ENCODE measurements at regions not wholly inside any gene's neighbourhood (a gene's known extent, or its start where the extent isn't known, plus 50 kb on each side); places are given as distances from the start of the nearest gene placed in this dataset.

GRCh38 chrX:30948626-30949025 lies 59.6 kb upstream of the TAB3 start:
- Histone ChIP-seq H3K9ac (ENCODE audit: low read length) (no peak overlapping the region), H2AFZ (ENCODE audit: low read depth, low read length) (no peak overlapping the region), H3K4me2 (ENCODE audit: low read length, poor library complexity, severe bottlenecking) (no peak overlapping the region), H3K4me1 (ENCODE audit: control insufficient read depth, insufficient read depth, low read depth, low read length) (no peaks in the 10 kb centered on the region), H3K79me1 (replicated peaks; ENCODE audit: low read length, poor library complexity, severe bottlenecking) (no peaks in the 10 kb centered on the region), H2AK5ac (ENCODE audit: low read length, severe bottlenecking) (no peak overlapping the region), H3K27ac (ENCODE audit: low read length, poor library complexity, severe bottlenecking) (no peak overlapping the region), H4K91ac (ENCODE audit: low read length) (no peak overlapping the region), H2BK12ac (ENCODE audit: low read length in 2 of 2) (no peak overlapping the region), H3K14ac (ENCODE audit: low read length in 2 of 2) (no peak overlapping the region), H2BK15ac (ENCODE audit: low read depth, poor library complexity, severe bottlenecking) (no peak overlapping the region), H3K36me3 (ENCODE audit: control insufficient read depth in 1 of 2, insufficient read depth in 2 of 2, low read depth in 1 of 2, low read length in 2 of 2) (no peaks in the 10 kb centered on the region), H3K18ac (ENCODE audit: low read depth in 1 of 2, low read length in 2 of 2) (no peak overlapping the region), H4K8ac (ENCODE audit: low read length) (no peak overlapping the region), H3K4ac (ENCODE audit: low read depth in 1 of 2, low read length in 2 of 2) (no peak overlapping the region), H3K23ac (ENCODE audit: low read length in 2 of 2) (no peak overlapping the region), H3K4me3 (ENCODE audit: insufficient read depth in 1 of 2, low read depth in 1 of 2, low read length in 2 of 2) (no peak overlapping the region), H3K27me3 (ENCODE audit: control insufficient read depth in 1 of 2, insufficient read depth in 1 of 2, low read length in 2 of 2) (peaks cover 0 to 5% of the 10 kb centered on the region in 2 experiments), H2BK120ac (ENCODE audit: low read depth, low read length) (no peak overlapping the region), H3K9me3 (ENCODE audit: control insufficient read depth, low read length) (peaks cover 8% of the 10 kb centered on the region), H2BK5ac (ENCODE audit: low read depth, low read length, poor library complexity, severe bottlenecking) (no peak overlapping the region)
- 47% methylated on average over 3 of the region's 3 CpGs for WGBS
- no peak for DNase-seq

GRCh38 chrX:30948051-30948450 lies 59.0 kb upstream of the TAB3 start:
- H4K8ac ChIP-seq (ENCODE audit: low read length), result no peak overlapping the region
- peaks cover 8% of the 10 kb centered on the region for H3K9me3 ChIP-seq (ENCODE audit: control insufficient read depth, low read length)
- H2BK5ac ChIP-seq (ENCODE audit: low read depth, low read length, poor library complexity, severe bottlenecking), result no peak overlapping the region
- peaks cover 0 to 5% of the 10 kb centered on the region in 2 experiments for H3K27me3 ChIP-seq (ENCODE audit: control insufficient read depth in 1 of 2, insufficient read depth in 1 of 2, low read length in 2 of 2)
- H3K27ac ChIP-seq (ENCODE audit: low read length, poor library complexity, severe bottlenecking), result no peak overlapping the region
- H2BK15ac ChIP-seq (ENCODE audit: low read depth, poor library complexity, severe bottlenecking), result no peak overlapping the region
- H3K18ac ChIP-seq (ENCODE audit: low read depth in 1 of 2, low read length in 2 of 2), result no peak overlapping the region
- 50% methylated on average over 1 of the region's 2 CpGs for WGBS
- H4K91ac ChIP-seq (ENCODE audit: low read length), result no peak overlapping the region
- H3K14ac ChIP-seq (ENCODE audit: low read length in 2 of 2), result no peak overlapping the region
- H3K9ac ChIP-seq (ENCODE audit: low read length), result no peak overlapping the region
- H3K36me3 ChIP-seq (ENCODE audit: control insufficient read depth in 1 of 2, insufficient read depth in 2 of 2, low read depth in 1 of 2, low read length in 2 of 2), result no peaks in the 10 kb centered on the region
- no peak overlapping the region for H2AFZ ChIP-seq (ENCODE audit: low read depth, low read length)
- H2BK120ac ChIP-seq (ENCODE audit: low read depth, low read length), result no peak overlapping the region
- no peak overlapping the region for H3K23ac ChIP-seq (ENCODE audit: low read length in 2 of 2)
- no peak overlapping the region for H2BK12ac ChIP-seq (ENCODE audit: low read length in 2 of 2)
- no peak overlapping the region for H3K4me2 ChIP-seq (ENCODE audit: low read length, poor library complexity, severe bottlenecking)
- no peaks in the 10 kb centered on the region for H3K4me1 ChIP-seq (ENCODE audit: control insufficient read depth, insufficient read depth, low read depth, low read length)
- no peak for DNase-seq
- no peak overlapping the region for H3K4me3 ChIP-seq (ENCODE audit: insufficient read depth in 1 of 2, low read depth in 1 of 2, low read length in 2 of 2)
- H2AK5ac ChIP-seq (ENCODE audit: low read length, severe bottlenecking), result no peak overlapping the region
- no peaks in the 10 kb centered on the region for H3K79me1 ChIP-seq (replicated peaks; ENCODE audit: low read length, poor library complexity, severe bottlenecking)
- H3K4ac ChIP-seq (ENCODE audit: low read depth in 1 of 2, low read length in 2 of 2), result no peak overlapping the region

- no peak overlapping the region for H3K23ac ChIP-seq (ENCODE audit: low read length in 2 of 2)
- no peak overlapping the region for H2AFZ ChIP-seq (ENCODE audit: low read depth, low read length)
- H3K14ac ChIP-seq (ENCODE audit: low read length in 2 of 2), result no peak overlapping the region
- no peak overlapping the region for H3K27ac ChIP-seq (ENCODE audit: low read length, poor library complexity, severe bottlenecking)
- no peak overlapping the region for H4K8ac ChIP-seq (ENCODE audit: low read length)
- no peak overlapping the region for H4K91ac ChIP-seq (ENCODE audit: low read length)
- no peaks in the 10 kb centered on the region for H3K79me1 ChIP-seq (replicated peaks; ENCODE audit: low read length, poor library complexity, severe bottlenecking)
- H3K9ac ChIP-seq (ENCODE audit: low read length), result no peak overlapping the region
- H3K4me2 ChIP-seq (ENCODE audit: low read length, poor library complexity, severe bottlenecking), result no peak overlapping the region
- no peak overlapping the region for H2BK120ac ChIP-seq (ENCODE audit: low read depth, low read length)
- no peak overlapping the region for H3K18ac ChIP-seq (ENCODE audit: low read depth in 1 of 2, low read length in 2 of 2)
- no peaks in the 10 kb centered on the region for H3K4me1 ChIP-seq (ENCODE audit: control insufficient read depth, insufficient read depth, low read depth, low read length)
- no peak overlapping the region for H2BK5ac ChIP-seq (ENCODE audit: low read depth, low read length, poor library complexity, severe bottlenecking)
- no peak overlapping the region for H3K4me3 ChIP-seq (ENCODE audit: insufficient read depth in 1 of 2, low read depth in 1 of 2, low read length in 2 of 2)
- H3K36me3 ChIP-seq (ENCODE audit: control insufficient read depth in 1 of 2, insufficient read depth in 2 of 2, low read depth in 1 of 2, low read length in 2 of 2), result no peaks in the 10 kb centered on the region
- no peaks in the 10 kb centered on the region for H3K9me3 ChIP-seq (ENCODE audit: control insufficient read depth, low read length)
- no peak overlapping the region for H2BK15ac ChIP-seq (ENCODE audit: low read depth, poor library complexity, severe bottlenecking)
- no peak for DNase-seq
- no peak overlapping the region for H3K4ac ChIP-seq (ENCODE audit: low read depth in 1 of 2, low read length in 2 of 2)
- peaks cover 0 to 5% of the 10 kb centered on the region in 2 experiments for H3K27me3 ChIP-seq (ENCODE audit: control insufficient read depth in 1 of 2, insufficient read depth in 1 of 2, low read length in 2 of 2)
- no peak overlapping the region for H2AK5ac ChIP-seq (ENCODE audit: low read length, severe bottlenecking)
- no peak overlapping the region for H2BK12ac ChIP-seq (ENCODE audit: low read length in 2 of 2)
These were observed 54.9 kb upstream of the TAB3 start for GRCh38 chrX:30943984-30944383.

- Histone ChIP-seq H3K79me1 (replicated peaks; ENCODE audit: low read length, poor library complexity, severe bottlenecking) (no peaks in the 10 kb centered on the region), H3K23ac (ENCODE audit: low read length in 2 of 2) (no peak overlapping the region), H3K36me3 (ENCODE audit: control insufficient read depth in 1 of 2, insufficient read depth in 2 of 2, low read depth in 1 of 2, low read length in 2 of 2) (no peaks in the 10 kb centered on the region), H2AFZ (ENCODE audit: low read depth, low read length) (no peak overlapping the region), H3K14ac (ENCODE audit: low read length in 2 of 2) (no peak overlapping the region), H3K18ac (ENCODE audit: low read depth in 1 of 2, low read length in 2 of 2) (no peak overlapping the region), H2AK5ac (ENCODE audit: low read length, severe bottlenecking) (no peak overlapping the region), H4K8ac (ENCODE audit: low read length) (no peak overlapping the region), H3K9me3 (ENCODE audit: control insufficient read depth, low read length) (no peaks in the 10 kb centered on the region), H3K27ac (ENCODE audit: low read length, poor library complexity, severe bottlenecking) (no peak overlapping the region), H4K91ac (ENCODE audit: low read length) (no peak overlapping the region), H2BK5ac (ENCODE audit: low read depth, low read length, poor library complexity, severe bottlenecking) (no peak overlapping the region), H3K4me1 (ENCODE audit: control insufficient read depth, insufficient read depth, low read depth, low read length) (no peaks in the 10 kb centered on the region), H2BK15ac (ENCODE audit: low read depth, poor library complexity, severe bottlenecking) (no peak overlapping the region), H3K27me3 (ENCODE audit: control insufficient read depth in 1 of 2, insufficient read depth in 1 of 2, low read length in 2 of 2) (peaks cover 0 to 2% of the 10 kb centered on the region in 2 experiments), H3K9ac (ENCODE audit: low read length) (no peak overlapping the region), H3K4me3 (ENCODE audit: insufficient read depth in 1 of 2, low read depth in 1 of 2, low read length in 2 of 2) (no peak overlapping the region), H2BK12ac (ENCODE audit: low read length in 2 of 2) (no peak overlapping the region), H3K4me2 (ENCODE audit: low read length, poor library complexity, severe bottlenecking) (no peak overlapping the region), H2BK120ac (ENCODE audit: low read depth, low read length) (no peak overlapping the region), H3K4ac (ENCODE audit: low read depth in 1 of 2, low read length in 2 of 2) (no peak overlapping the region)
- DNase-seq, result no peak
- WGBS, result 100% methylated on average over 1 of the region's 1 CpG
These were observed 52.8 kb upstream of the TAB3 start for GRCh38 chrX:30941898-30942297.
